ENCODE measurements at regions not wholly inside any gene's neighbourhood (a gene's known extent, or its start where the extent isn't known, plus 50 kb on each side); places are given as distances from the start of the nearest gene placed in this dataset.

DNA sequence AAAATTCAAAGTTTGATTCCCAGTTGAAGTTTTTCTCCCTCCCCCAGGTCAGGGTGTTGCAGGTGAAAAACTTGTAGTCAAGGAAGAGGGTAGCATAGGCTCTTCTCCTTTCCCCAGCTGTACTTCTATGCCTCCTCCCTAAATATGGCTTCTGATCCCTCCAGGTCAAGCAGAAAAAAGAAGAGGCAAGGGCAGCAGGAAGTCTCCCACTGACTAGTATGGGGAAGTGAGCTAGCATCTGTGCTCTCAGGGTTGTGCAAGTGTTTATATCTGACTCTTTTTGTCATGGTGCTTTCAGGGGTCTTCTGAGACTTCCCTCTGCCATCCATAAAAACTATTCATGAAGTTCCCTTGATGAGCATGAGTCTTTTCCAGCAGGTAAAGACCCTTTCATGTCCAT is 76.0 kb downstream of the ATPSCKMT start:
- Histone ChIP-seq H3K4me1 (ENCODE audit: insufficient read depth) (no peaks in the 10 kb centered on the region), H3K4me3 (no peak overlapping the region), H3K9me3 (no peaks in the 10 kb centered on the region), H3K27me3 (no peaks in the 10 kb centered on the region), H3K36me3 (no peaks in the 10 kb centered on the region), H3K27ac (no peak overlapping the region)
- intact Hi-C loops (cut with DNase I): no loop called here
- TF ChIP-seq POLR2A (IDR thresholded peaks at IDR 0.05): no peak
- TF ChIP-seq EP300 (IDR thresholded peaks at IDR 0.05): no peak
- no peak for TF ChIP-seq CTCF (IDR thresholded peaks at IDR 0.05)
- DNase-seq: no peak

- no peaks in the 10 kb centered on the region for H3K36me3 ChIP-seq
- no peaks in the 10 kb centered on the region for H3K4me1 ChIP-seq (ENCODE audit: insufficient read depth)
- TF ChIP-seq POLR2A (IDR thresholded peaks at IDR 0.05): no peak
- no peak overlapping the region for H3K4me3 ChIP-seq
- 65 to 77% (median 68%) methylated on average over 1 of the region's 1 CpG for WGBS, 3 donors
- no peak overlapping the region for H3K27ac ChIP-seq
- no peaks in the 10 kb centered on the region for H3K27me3 ChIP-seq
- H3K9me3 ChIP-seq: no peaks in the 10 kb centered on the region
- intact Hi-C loops (cut with DNase I): no loop called here
- DNase-seq: no peak
Measured at GRCh38 chr5:10172247-10172646, 77.4 kb downstream of the ATPSCKMT start.

DNA sequence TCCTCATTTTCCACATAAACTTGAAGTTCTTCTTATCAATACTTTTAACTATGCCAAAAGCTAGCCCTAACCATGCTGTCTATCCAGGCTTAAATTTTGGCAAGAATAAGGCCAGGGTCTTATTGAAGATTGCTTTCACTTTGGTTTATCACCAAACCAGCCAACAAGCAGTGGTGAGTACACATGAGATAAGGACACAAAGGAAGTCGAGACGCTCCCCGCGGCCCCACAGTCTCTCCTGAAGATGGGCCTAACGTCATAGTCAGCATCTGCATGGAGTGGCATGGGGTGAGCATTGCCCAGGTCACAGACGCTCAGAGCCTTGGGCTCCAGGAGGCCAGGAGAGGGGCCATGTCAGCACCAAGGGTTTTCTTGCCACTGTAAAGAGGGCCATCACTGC is 80.3 kb downstream of the ATPSCKMT start:
- no peak overlapping the region for H3K4me3 ChIP-seq
- no peaks in the 10 kb centered on the region for H3K4me1 ChIP-seq (ENCODE audit: insufficient read depth)
- 86 to 89% (median 87%) methylated on average over 6 of the region's 6 CpGs for WGBS, 3 donors
- no peak for DNase-seq
- H3K36me3 ChIP-seq: no peaks in the 10 kb centered on the region
- no peak overlapping the region for H3K27ac ChIP-seq
- TF ChIP-seq POLR2A (IDR thresholded peaks at IDR 0.05) (no peak), EP300 (IDR thresholded peaks at IDR 0.05) (no peak), CTCF (IDR thresholded peaks at IDR 0.05) (no peak)
- intact Hi-C loops (cut with DNase I): no loop called here
- no peaks in the 10 kb centered on the region for H3K27me3 ChIP-seq
- no peaks in the 10 kb centered on the region for H3K9me3 ChIP-seq

- intact Hi-C loops (cut with DNase I): no loop called here
- no peak for DNase-seq
- TF ChIP-seq POLR2A (IDR thresholded peaks at IDR 0.05): no peak
- TF ChIP-seq CTCF (IDR thresholded peaks at IDR 0.05): no peak
- no peak for TF ChIP-seq EP300 (IDR thresholded peaks at IDR 0.05)
- Histone ChIP-seq H3K4me3 (no peak overlapping the region), H3K4me1 (ENCODE audit: insufficient read depth) (no peaks in the 10 kb centered on the region), H3K27me3 (no peaks in the 10 kb centered on the region), H3K9me3 (no peaks in the 10 kb centered on the region), H3K36me3 (no peaks in the 10 kb centered on the region), H3K27ac (no peak overlapping the region)
- 80 to 84% (median 81%) methylated on average over 8 of the region's 8 CpGs for WGBS, 3 donors
Measured at GRCh38 chr5:10168254-10168653, 81.4 kb downstream of the ATPSCKMT start.

DNA sequence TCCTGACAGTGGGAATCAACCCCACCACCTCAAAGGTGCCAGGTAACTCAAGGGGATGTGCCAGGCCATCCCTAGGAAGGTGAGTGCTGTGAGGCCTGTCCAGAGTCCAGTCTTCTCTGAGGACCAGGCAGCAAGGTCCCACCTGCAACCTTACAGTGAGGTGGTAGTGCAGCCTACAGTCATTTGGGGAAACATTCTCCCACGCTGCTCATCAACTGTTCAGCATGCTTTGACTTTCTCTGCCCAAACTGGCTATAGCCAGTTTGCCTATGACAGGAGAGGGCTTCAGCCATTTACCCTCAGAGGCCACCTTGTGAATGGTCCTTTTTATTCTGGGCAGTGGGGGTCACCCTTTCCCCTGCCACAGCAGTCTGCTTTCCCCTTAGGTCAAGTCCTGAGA is 81.9 kb downstream of the ATPSCKMT start:
- intact Hi-C loops (cut with DNase I): no loop called here
- no peaks in the 10 kb centered on the region for H3K9me3 ChIP-seq
- WGBS, 3 donors: 65 to 88% (median 78%) methylated on average over 1 of the region's 1 CpG
- no peaks in the 10 kb centered on the region for H3K4me1 ChIP-seq (ENCODE audit: insufficient read depth)
- TF ChIP-seq CTCF (IDR thresholded peaks at IDR 0.05): no peak
- TF ChIP-seq POLR2A (IDR thresholded peaks at IDR 0.05): no peak
- TF ChIP-seq EP300 (IDR thresholded peaks at IDR 0.05): no peak
- no peaks in the 10 kb centered on the region for H3K36me3 ChIP-seq
- H3K27me3 ChIP-seq: no peaks in the 10 kb centered on the region
- H3K27ac ChIP-seq: no peak overlapping the region
- no peak overlapping the region for H3K4me3 ChIP-seq
- DNase-seq: no peak
